ENCODE measurements at regions not wholly inside any gene's neighbourhood (a gene's known extent, or its start where the extent isn't known, plus 50 kb on each side); places are given as distances from the start of the nearest gene placed in this dataset.
A peak's percentile ranks its signal among the peaks of the same experiment; 100 is the strongest.

DNA sequence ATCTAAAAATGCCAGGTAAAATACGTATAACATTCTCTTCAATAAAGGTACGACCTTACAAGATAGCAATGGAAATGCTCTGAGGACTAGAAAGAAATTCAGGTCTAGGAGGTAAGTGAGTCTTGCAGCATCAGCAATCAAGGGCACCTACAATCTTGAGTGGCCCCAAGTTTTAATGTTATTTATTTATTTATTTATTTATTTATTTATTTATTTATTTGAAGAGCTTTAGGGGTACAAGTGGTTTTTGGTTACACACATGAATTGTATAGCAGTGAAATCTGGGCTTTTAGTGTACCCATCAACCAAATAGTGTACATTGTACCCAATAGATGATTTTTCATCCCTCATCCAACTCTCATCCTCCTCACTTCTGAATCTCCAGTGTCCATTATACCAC, 574.0 kb upstream of the POU3F2 start:
- Mint-ChIP-seq H3K4me3 (no peak overlapping the region), H3K27me3 (no peaks in the 10 kb centered on the region), H3K4me1 (no peaks in the 10 kb centered on the region), H3K36me3 (no peaks in the 10 kb centered on the region), H3K9me3 (peaks cover 0 to 4% (median 0%) of the 10 kb centered on the region in 8 donors), H3K27ac (no peak overlapping the region)
- CTCF ChIA-PET (ENCODE audit: partially characterized antibody), result no interaction called here
- no peak for DNase-seq
- POLR2A ChIA-PET (ENCODE audit: partially characterized antibody), result no interaction called here
- no peaks in the 10 kb centered on the region for H3K36me3 ChIP-seq (ENCODE audit: insufficient read depth, low read length)
- no peak overlapping the region for H3K4me3 ChIP-seq (ENCODE audit: low read length in 2 of 2)
- H3K27ac ChIP-seq (ENCODE audit: low read depth, low read length), result no peak overlapping the region
- no peaks in the 10 kb centered on the region for H3K4me1 ChIP-seq (ENCODE audit: insufficient read depth, low read length)
- intact Hi-C loops (cut with micrococcal nuclease), result no loop called here
- no peaks in the 10 kb centered on the region for H3K27me3 ChIP-seq (ENCODE audit: insufficient read depth, low read length)
- no peaks in the 10 kb centered on the region for H3K9me3 ChIP-seq (ENCODE audit: control insufficient read depth in 1 of 2, low read length in 2 of 2)

- intact Hi-C loops (cut with micrococcal nuclease), result no loop called here
Observed at GRCh38 chr6:98272060-98272459, 562.3 kb upstream of the POU3F2 start.

DNA sequence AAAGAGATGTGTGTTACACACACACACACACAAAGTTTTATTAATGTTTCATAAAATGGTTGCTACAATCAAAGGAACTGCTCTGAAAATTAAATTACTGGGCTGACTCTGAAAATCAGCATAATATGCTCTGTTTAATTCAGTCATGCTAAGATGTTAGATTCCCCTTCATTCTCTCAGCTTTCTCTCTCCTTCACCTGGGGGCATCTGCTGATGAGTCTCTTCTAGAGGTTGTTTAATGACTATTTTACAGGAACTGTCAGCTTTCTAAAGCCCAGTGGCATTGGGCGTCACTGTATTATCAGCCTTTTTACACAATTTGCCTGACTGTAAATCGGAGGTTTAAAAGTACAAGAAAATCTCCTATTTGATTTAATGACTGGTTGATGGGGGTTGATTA, 559.7 kb upstream of the POU3F2 start:
- no peak for DNase-seq
- no peak overlapping the region for H3K27ac ChIP-seq (ENCODE audit: low read depth, low read length)
- no peak overlapping the region for H3K4me3 ChIP-seq (ENCODE audit: low read length in 2 of 2)
- Mint-ChIP-seq H3K27me3 (no peaks in the 10 kb centered on the region), H3K36me3 (no peaks in the 10 kb centered on the region), H3K9me3 (peaks cover 0 to 6% (median 0%) of the 10 kb centered on the region in 8 donors), H3K27ac (no peak overlapping the region), H3K4me3 (no peak overlapping the region), H3K4me1 (no peaks in the 10 kb centered on the region)
- intact Hi-C loops (cut with micrococcal nuclease), result no loop called here
- no peaks in the 10 kb centered on the region for H3K4me1 ChIP-seq (ENCODE audit: insufficient read depth, low read length)
- POLR2A ChIA-PET (ENCODE audit: partially characterized antibody), result no interaction called here
- CTCF ChIA-PET (ENCODE audit: partially characterized antibody), result interaction anchor here (0.7 kb wide), 1 partner anchor 265 kb away, joined by 3 read pairs; no protein-coding TSS in a partner anchor
- no peaks in the 10 kb centered on the region for H3K9me3 ChIP-seq (ENCODE audit: control insufficient read depth in 1 of 2, low read length in 2 of 2)
- H3K27me3 ChIP-seq (ENCODE audit: insufficient read depth, low read length), result no peaks in the 10 kb centered on the region
- H3K36me3 ChIP-seq (ENCODE audit: insufficient read depth, low read length), result no peaks in the 10 kb centered on the region

More at GRCh38 chr6:98272060-98272459, 562.3 kb upstream of the POU3F2 start:
- H3K27me3 Mint-ChIP-seq, result no peaks in the 10 kb centered on the region
- no peaks in the 10 kb centered on the region for H3K9me3 ChIP-seq (ENCODE audit: control insufficient read depth in 1 of 2, low read length in 2 of 2)
- peaks cover 0 to 4% (median 0%) of the 10 kb centered on the region in 8 donors for H3K9me3 Mint-ChIP-seq
- H3K4me1 Mint-ChIP-seq, result no peaks in the 10 kb centered on the region
- no peaks in the 10 kb centered on the region for H3K27me3 ChIP-seq (ENCODE audit: insufficient read depth, low read length)
- H3K4me3 Mint-ChIP-seq, result no peak overlapping the region
- DNase-seq, result no peak
- CTCF ChIA-PET (ENCODE audit: partially characterized antibody), result no interaction called here
- H3K4me3 ChIP-seq (ENCODE audit: low read length in 2 of 2), result no peak overlapping the region
- H3K36me3 Mint-ChIP-seq, result no peaks in the 10 kb centered on the region
- H3K4me1 ChIP-seq (ENCODE audit: insufficient read depth, low read length), result no peaks in the 10 kb centered on the region
- no peak overlapping the region for H3K27ac ChIP-seq (ENCODE audit: low read depth, low read length)
- H3K27ac Mint-ChIP-seq, result no peak overlapping the region
- POLR2A ChIA-PET (ENCODE audit: partially characterized antibody), result no interaction called here
- H3K36me3 ChIP-seq (ENCODE audit: insufficient read depth, low read length), result no peaks in the 10 kb centered on the region

DNA sequence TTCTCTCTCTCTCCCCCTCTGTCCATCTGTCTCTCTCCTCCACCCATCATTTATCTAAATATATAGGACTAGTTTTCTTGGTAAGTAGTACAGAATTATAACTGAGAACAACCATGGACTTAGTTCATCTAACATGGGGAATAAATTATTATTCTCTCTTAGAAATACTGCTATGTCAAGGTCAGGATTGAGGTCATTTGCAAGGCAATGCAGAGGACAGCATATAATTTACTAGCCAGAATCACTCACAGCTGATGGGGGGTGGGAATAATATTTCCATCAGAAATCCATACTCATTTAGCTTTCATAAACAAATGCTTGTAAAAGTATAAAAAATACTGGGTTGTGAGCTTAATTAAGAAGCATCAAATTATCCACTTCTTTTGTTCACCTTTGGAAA, 553.9 kb upstream of the POU3F2 start:
- intact Hi-C loops (cut with micrococcal nuclease), result no loop called here
- H3K4me3 ChIP-seq (ENCODE audit: low read length in 2 of 2), result no peak overlapping the region
- no peaks in the 10 kb centered on the region for H3K36me3 ChIP-seq (ENCODE audit: insufficient read depth, low read length)
- Mint-ChIP-seq H3K27me3 (no peaks in the 10 kb centered on the region), H3K27ac (no peak overlapping the region), H3K4me3 (no peak overlapping the region), H3K36me3 (no peaks in the 10 kb centered on the region), H3K4me1 (no peaks in the 10 kb centered on the region), H3K9me3 (peaks cover 0 to 6% (median under 1%) of the 10 kb centered on the region in 8 donors)
- no peaks in the 10 kb centered on the region for H3K4me1 ChIP-seq (ENCODE audit: insufficient read depth, low read length)
- ChIA-PET CTCF (ENCODE audit: partially characterized antibody) (no interaction called here), POLR2A (ENCODE audit: partially characterized antibody) (no interaction called here)
- no peak overlapping the region for H3K27ac ChIP-seq (ENCODE audit: low read depth, low read length)
- DNase-seq, result no peak
- H3K27me3 ChIP-seq (ENCODE audit: insufficient read depth, low read length), result no peaks in the 10 kb centered on the region
- H3K9me3 ChIP-seq (ENCODE audit: control insufficient read depth in 1 of 2, low read length in 2 of 2), result no peaks in the 10 kb centered on the region

- Histone ChIP-seq H3K36me3 (ENCODE audit: insufficient read depth, low read length) (no peaks in the 10 kb centered on the region), H3K4me1 (ENCODE audit: insufficient read depth, low read length) (no peaks in the 10 kb centered on the region), H3K27ac (ENCODE audit: low read depth, low read length) (no peak overlapping the region), H3K9me3 (ENCODE audit: control insufficient read depth in 1 of 2, low read length in 2 of 2) (no peaks in the 10 kb centered on the region), H3K4me3 (ENCODE audit: low read length in 2 of 2) (no peak overlapping the region), H3K27me3 (ENCODE audit: insufficient read depth, low read length) (no peaks in the 10 kb centered on the region)
- H3K27me3 Mint-ChIP-seq, result no peaks in the 10 kb centered on the region
- DNase-seq, result no peak
- POLR2A ChIA-PET (ENCODE audit: partially characterized antibody), result no interaction called here
- H3K9me3 Mint-ChIP-seq, result peaks cover 0 to 5% (median 2%) of the 10 kb centered on the region in 8 donors
- H3K4me3 Mint-ChIP-seq, result no peak overlapping the region
- no peaks in the 10 kb centered on the region for H3K36me3 Mint-ChIP-seq
- no peaks in the 10 kb centered on the region for H3K4me1 Mint-ChIP-seq
- intact Hi-C loops (cut with micrococcal nuclease), result no loop called here
- CTCF ChIA-PET (ENCODE audit: partially characterized antibody), result no interaction called here
- H3K27ac Mint-ChIP-seq, result peak overlapping the region in 1 of 7 donors; percentile 54
Observed at GRCh38 chr6:98286620-98287019, 547.8 kb upstream of the POU3F2 start.

DNA sequence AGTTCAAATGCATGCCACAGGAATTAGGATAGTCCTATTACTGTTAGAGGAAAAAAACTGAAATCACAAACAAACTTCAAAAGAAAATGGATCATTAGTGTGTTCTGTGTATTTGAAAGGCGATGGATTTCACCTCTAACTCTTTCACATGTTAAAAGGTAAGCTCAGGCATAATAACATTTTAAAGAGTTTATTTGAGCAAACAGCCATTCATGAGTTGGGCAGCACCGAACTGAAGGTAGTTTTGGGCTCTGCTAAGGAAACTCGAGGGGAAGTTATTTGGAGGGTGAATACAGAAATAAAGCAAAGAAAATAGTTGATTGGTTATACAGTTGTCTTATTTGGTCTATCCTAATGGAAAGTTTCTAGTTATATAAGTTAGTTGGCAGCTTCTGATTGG, 546.5 kb upstream of the POU3F2 start:
- DNase-seq, result no peak
- intact Hi-C loops (cut with micrococcal nuclease), result no loop called here
- Mint-ChIP-seq H3K27ac (peak overlapping the region in 1 of 7 donors; percentile 22), H3K4me3 (no peak overlapping the region), H3K9me3 (peaks cover 0 to 6% (median 2%) of the 10 kb centered on the region in 8 donors), H3K36me3 (no peaks in the 10 kb centered on the region), H3K27me3 (no peaks in the 10 kb centered on the region), H3K4me1 (no peaks in the 10 kb centered on the region)
- Histone ChIP-seq H3K4me3 (ENCODE audit: low read length in 2 of 2) (no peak overlapping the region), H3K27ac (ENCODE audit: low read depth, low read length) (no peak overlapping the region), H3K4me1 (ENCODE audit: insufficient read depth, low read length) (no peaks in the 10 kb centered on the region), H3K27me3 (ENCODE audit: insufficient read depth, low read length) (no peaks in the 10 kb centered on the region), H3K36me3 (ENCODE audit: insufficient read depth, low read length) (no peaks in the 10 kb centered on the region), H3K9me3 (ENCODE audit: control insufficient read depth in 1 of 2, low read length in 2 of 2) (no peaks in the 10 kb centered on the region)
- CTCF ChIA-PET (ENCODE audit: partially characterized antibody), result no interaction called here
- POLR2A ChIA-PET (ENCODE audit: partially characterized antibody), result no interaction called here

- intact Hi-C loops (cut with micrococcal nuclease), result no loop called here
Observed at GRCh38 chr6:98292810-98293209, 541.6 kb upstream of the POU3F2 start.

More at GRCh38 chr6:98292810-98293209, 541.6 kb upstream of the POU3F2 start:
- no peaks in the 10 kb centered on the region for H3K4me1 Mint-ChIP-seq
- no peaks in the 10 kb centered on the region for H3K27me3 ChIP-seq (ENCODE audit: insufficient read depth, low read length)
- no peak overlapping the region for H3K27ac Mint-ChIP-seq
- no peak overlapping the region for H3K4me3 ChIP-seq (ENCODE audit: low read length in 2 of 2)
- no peak overlapping the region for H3K4me3 Mint-ChIP-seq
- H3K9me3 Mint-ChIP-seq, result peaks cover 0 to 7% (median 2%) of the 10 kb centered on the region in 8 donors
- POLR2A ChIA-PET (ENCODE audit: partially characterized antibody), result no interaction called here
- no peaks in the 10 kb centered on the region for H3K36me3 Mint-ChIP-seq
- H3K27ac ChIP-seq (ENCODE audit: low read depth, low read length), result no peak overlapping the region
- no peak for DNase-seq
- CTCF ChIA-PET (ENCODE audit: partially characterized antibody), result no interaction called here
- H3K27me3 Mint-ChIP-seq, result no peaks in the 10 kb centered on the region
- H3K4me1 ChIP-seq (ENCODE audit: insufficient read depth, low read length), result no peaks in the 10 kb centered on the region
- H3K9me3 ChIP-seq (ENCODE audit: control insufficient read depth in 1 of 2, low read length in 2 of 2), result no peaks in the 10 kb centered on the region
- no peaks in the 10 kb centered on the region for H3K36me3 ChIP-seq (ENCODE audit: insufficient read depth, low read length)

Data from CD4-positive, alpha-beta memory T cell (primary cell).